ENCODE measurements at regions not wholly inside any gene's neighbourhood (a gene's known extent, or its start where the extent isn't known, plus 50 kb on each side); places are given as distances from the start of the nearest gene placed in this dataset.

DNA sequence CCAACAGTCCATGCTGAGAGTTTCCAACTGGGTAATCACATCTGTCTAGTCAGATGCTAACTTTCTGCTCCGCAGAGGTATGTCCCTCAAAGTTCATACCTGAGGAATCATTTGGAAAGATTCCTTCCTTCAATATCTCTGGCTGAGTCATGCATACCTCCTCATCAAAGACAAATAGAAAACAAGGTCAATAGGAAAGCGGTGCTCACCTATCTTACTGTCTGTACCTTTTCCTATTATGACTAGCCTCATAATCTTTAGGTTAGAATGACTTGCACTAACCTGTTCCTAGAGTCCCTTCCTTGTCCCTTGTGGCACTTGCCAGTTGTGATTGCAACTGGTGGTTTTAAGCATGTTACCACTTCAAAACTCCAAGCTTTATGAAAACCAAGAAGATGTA is 78.2 kb upstream of the PTPRK start:
- no peak for TF ChIP-seq EZH2 (IDR thresholded peaks at IDR 0.05; ENCODE audit: insufficient read depth, low read length)
- TF ChIP-seq, protein P1, sequence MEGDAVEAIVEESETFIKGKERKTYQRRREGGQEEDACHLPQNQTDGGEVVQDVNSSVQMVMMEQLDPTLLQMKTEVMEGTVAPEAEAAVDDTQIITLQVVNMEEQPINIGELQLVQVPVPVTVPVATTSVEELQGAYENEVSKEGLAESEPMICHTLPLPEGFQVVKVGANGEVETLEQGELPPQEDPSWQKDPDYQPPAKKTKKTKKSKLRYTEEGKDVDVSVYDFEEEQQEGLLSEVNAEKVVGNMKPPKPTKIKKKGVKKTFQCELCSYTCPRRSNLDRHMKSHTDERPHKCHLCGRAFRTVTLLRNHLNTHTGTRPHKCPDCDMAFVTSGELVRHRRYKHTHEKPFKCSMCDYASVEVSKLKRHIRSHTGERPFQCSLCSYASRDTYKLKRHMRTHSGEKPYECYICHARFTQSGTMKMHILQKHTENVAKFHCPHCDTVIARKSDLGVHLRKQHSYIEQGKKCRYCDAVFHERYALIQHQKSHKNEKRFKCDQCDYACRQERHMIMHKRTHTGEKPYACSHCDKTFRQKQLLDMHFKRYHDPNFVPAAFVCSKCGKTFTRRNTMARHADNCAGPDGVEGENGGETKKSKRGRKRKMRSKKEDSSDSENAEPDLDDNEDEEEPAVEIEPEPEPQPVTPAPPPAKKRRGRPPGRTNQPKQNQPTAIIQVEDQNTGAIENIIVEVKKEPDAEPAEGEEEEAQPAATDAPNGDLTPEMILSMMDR (IDR thresholded peaks at IDR 0.05; ENCODE audit: insufficient read depth, low read depth, low read length) = no peak
- H3K9me3 ChIP-seq (ENCODE audit: insufficient read depth, low read depth, low read length) = no peaks in the 10 kb centered on the region
- H3K27me3 ChIP-seq (ENCODE audit: insufficient read depth, low read length) = no peaks in the 10 kb centered on the region
- no peaks in the 10 kb centered on the region for H3K79me2 ChIP-seq (ENCODE audit: insufficient read depth, low read length)
- H3K4me2 ChIP-seq (ENCODE audit: low read length) = no peak overlapping the region
- H2AFZ ChIP-seq (ENCODE audit: low read depth, low read length) = no peak overlapping the region
- peak; percentile 86 for FAIRE-seq
- no peak overlapping the region for H3K27ac ChIP-seq (ENCODE audit: low read depth, low read length)
- DNase-seq (ENCODE audit: low read depth) = no peak
- Mint-ChIP-seq H3K4me1 (ENCODE audit: low read depth, unreplicated experiment) (peaks cover 50% of the 10 kb centered on the region), H3K9me3 (ENCODE audit: unreplicated experiment) (no peaks in the 10 kb centered on the region), H3K4me3 (ENCODE audit: unreplicated experiment) (no peak overlapping the region), H3K27ac (ENCODE audit: unreplicated experiment) (peak overlapping the region; percentile 100), H3K27me3 (ENCODE audit: low read depth, unreplicated experiment) (no peaks in the 10 kb centered on the region), H3K36me3 (ENCODE audit: low read depth, unreplicated experiment) (no peaks in the 10 kb centered on the region)
- peaks cover 30% of the 10 kb centered on the region for H3K4me1 ChIP-seq (ENCODE audit: insufficient read depth, low read length)
- H4K20me1 ChIP-seq (ENCODE audit: insufficient read depth, low read length) = no peaks in the 10 kb centered on the region
- no peak overlapping the region for H3K9ac ChIP-seq (ENCODE audit: low read length)
- H3K4me3 ChIP-seq (ENCODE audit: insufficient read depth, low read depth, low read length) = no peak overlapping the region
- H3K36me3 ChIP-seq (ENCODE audit: insufficient read depth, low read length) = no peaks in the 10 kb centered on the region

DNA sequence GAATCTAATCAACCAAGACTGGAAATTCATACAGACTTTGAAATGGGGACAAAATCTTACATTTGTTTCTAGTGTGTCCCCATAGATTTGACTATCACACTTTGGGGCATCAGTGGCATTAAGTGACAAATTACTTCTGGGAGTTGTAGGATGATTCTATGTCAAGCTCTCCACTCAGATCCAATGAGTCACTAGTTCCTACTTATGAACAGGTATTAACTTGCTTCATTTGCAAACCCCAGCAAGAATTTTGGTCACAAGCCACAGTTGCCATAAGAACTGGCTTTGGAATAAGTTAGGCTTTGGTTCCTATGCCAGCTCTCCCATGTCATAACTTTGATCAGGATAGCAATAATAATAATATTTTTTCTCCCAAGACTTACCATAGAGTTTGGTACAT is 77.6 kb upstream of the PTPRK start:
- Histone ChIP-seq H3K9ac (ENCODE audit: low read length) (no peak overlapping the region), H3K27ac (ENCODE audit: low read depth, low read length) (no peak overlapping the region), H3K4me1 (ENCODE audit: insufficient read depth, low read length) (peaks cover 30% of the 10 kb centered on the region), H3K4me2 (ENCODE audit: low read length) (no peak overlapping the region), H3K9me3 (ENCODE audit: insufficient read depth, low read depth, low read length) (no peaks in the 10 kb centered on the region), H3K4me3 (ENCODE audit: insufficient read depth, low read depth, low read length) (no peak overlapping the region), H3K27me3 (ENCODE audit: insufficient read depth, low read length) (no peaks in the 10 kb centered on the region), H3K36me3 (ENCODE audit: insufficient read depth, low read length) (no peaks in the 10 kb centered on the region), H3K79me2 (ENCODE audit: insufficient read depth, low read length) (no peaks in the 10 kb centered on the region), H2AFZ (ENCODE audit: low read depth, low read length) (no peak overlapping the region), H4K20me1 (ENCODE audit: insufficient read depth, low read length) (no peaks in the 10 kb centered on the region)
- FAIRE-seq = no peak
- no peak overlapping the region for H3K4me3 Mint-ChIP-seq (ENCODE audit: unreplicated experiment)
- no peaks in the 10 kb centered on the region for H3K27me3 Mint-ChIP-seq (ENCODE audit: low read depth, unreplicated experiment)
- peak; percentile 10 for DNase-seq (ENCODE audit: low read depth)
- no peaks in the 10 kb centered on the region for H3K36me3 Mint-ChIP-seq (ENCODE audit: low read depth, unreplicated experiment)
- no peaks in the 10 kb centered on the region for H3K9me3 Mint-ChIP-seq (ENCODE audit: unreplicated experiment)
- no peak for TF ChIP-seq EZH2 (IDR thresholded peaks at IDR 0.05; ENCODE audit: insufficient read depth, low read length)
- TF ChIP-seq, protein P1 (IDR thresholded peaks at IDR 0.05; ENCODE audit: insufficient read depth, low read depth, low read length) = no peak
- peaks cover 50% of the 10 kb centered on the region for H3K4me1 Mint-ChIP-seq (ENCODE audit: low read depth, unreplicated experiment)
- peak overlapping the region; percentile 100 for H3K27ac Mint-ChIP-seq (ENCODE audit: unreplicated experiment)

DNA sequence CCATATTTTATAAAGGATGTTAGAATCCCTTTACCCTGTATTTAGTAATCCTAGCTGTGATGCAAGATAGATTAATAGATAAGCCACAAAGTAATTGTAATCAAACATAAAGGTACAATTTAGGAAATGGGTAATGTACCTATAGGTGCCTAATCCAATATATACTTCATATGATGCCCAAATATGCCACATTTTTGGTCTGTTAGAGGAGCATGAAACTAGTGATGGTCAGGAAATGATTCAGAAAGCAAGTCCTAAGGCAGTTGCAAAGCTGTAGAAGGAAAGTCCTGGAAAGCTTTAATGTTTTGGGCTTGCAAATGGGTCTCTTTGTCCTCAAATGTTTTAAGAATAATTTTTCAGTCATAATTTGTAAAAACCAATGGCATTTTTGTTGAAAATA is 76.6 kb upstream of the PTPRK start:
- Mint-ChIP-seq H3K27ac (ENCODE audit: unreplicated experiment) (no peak overlapping the region), H3K4me3 (ENCODE audit: unreplicated experiment) (no peak overlapping the region), H3K4me1 (ENCODE audit: low read depth, unreplicated experiment) (peaks cover 47% of the 10 kb centered on the region), H3K9me3 (ENCODE audit: unreplicated experiment) (peaks cover 3% of the 10 kb centered on the region), H3K27me3 (ENCODE audit: low read depth, unreplicated experiment) (no peaks in the 10 kb centered on the region), H3K36me3 (ENCODE audit: low read depth, unreplicated experiment) (no peaks in the 10 kb centered on the region)
- Histone ChIP-seq H3K27me3 (ENCODE audit: insufficient read depth, low read length) (no peaks in the 10 kb centered on the region), H3K4me2 (ENCODE audit: low read length) (no peak overlapping the region), H3K79me2 (ENCODE audit: insufficient read depth, low read length) (no peaks in the 10 kb centered on the region), H3K9ac (ENCODE audit: low read length) (no peak overlapping the region), H3K4me3 (ENCODE audit: insufficient read depth, low read depth, low read length) (no peak overlapping the region), H2AFZ (ENCODE audit: low read depth, low read length) (no peak overlapping the region), H3K27ac (ENCODE audit: low read depth, low read length) (no peak overlapping the region), H4K20me1 (ENCODE audit: insufficient read depth, low read length) (no peaks in the 10 kb centered on the region), H3K9me3 (ENCODE audit: insufficient read depth, low read depth, low read length) (no peaks in the 10 kb centered on the region), H3K4me1 (ENCODE audit: insufficient read depth, low read length) (peaks cover 30% of the 10 kb centered on the region), H3K36me3 (ENCODE audit: insufficient read depth, low read length) (no peaks in the 10 kb centered on the region)
- TF ChIP-seq EZH2 (IDR thresholded peaks at IDR 0.05; ENCODE audit: insufficient read depth, low read length) = no peak
- TF ChIP-seq, protein P1 (IDR thresholded peaks at IDR 0.05; ENCODE audit: insufficient read depth, low read depth, low read length) = no peak
- FAIRE-seq (no peak), DNase-seq (ENCODE audit: low read depth) (no peak)
